Transverse colon (tissue), 3 donors: ENCODE measurements at regions not wholly inside any gene's neighbourhood (a gene's known extent, or its start where the extent isn't known, plus 50 kb on each side); places are given as distances from the start of the nearest gene placed in this dataset.

Source experiments
- POLR2A ChIP-seq: fragments of 450-650 bp; IDR thresholded peaks from one replicate; pipeline ENCODE4 v1.6.1; 2016; ENCODE audit warnings: antibody characterized with exemption, mild to moderate bottlenecking, moderate library complexity
- TF ChIP-seq, protein P1 (sequence below), 5 experiments: fragments of 200-600 bp in 3 of 5; fragments of 450-650 bp in 2 of 5; sonication (generic) in 3 of 5; IDR thresholded peaks; 1 replicate in 2 of 5; 2 replicates in 3 of 5; pipeline ENCODE4 v1.5.1; 2016 to 2017; ENCODE audit warnings: antibody characterized with exemption in 5 of 5, inconsistent platforms in 3 of 5, mild to moderate bottlenecking in 2 of 5, moderate library complexity in 1 of 5

DNA sequence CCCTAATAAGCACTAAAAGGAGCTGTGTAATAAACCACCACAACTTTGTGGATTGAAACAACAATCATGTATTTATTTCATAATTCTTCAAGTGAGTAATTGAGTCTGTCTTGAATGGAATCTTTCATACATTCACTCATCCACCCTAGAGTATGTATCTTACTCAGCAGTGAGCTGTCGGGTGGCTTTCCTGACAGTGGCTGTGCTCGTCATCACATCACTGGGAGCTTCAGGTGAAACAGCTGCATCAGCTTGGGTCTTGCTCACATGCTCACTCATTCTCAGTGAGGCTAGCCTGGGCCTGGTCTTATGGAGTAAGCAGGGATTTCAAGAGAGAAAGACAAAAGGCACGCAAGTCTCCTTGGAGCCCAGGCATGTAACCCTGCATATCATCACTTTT lies 271.4 kb downstream of the POM121L12 start:
- TF ChIP-seq, protein P1, sequence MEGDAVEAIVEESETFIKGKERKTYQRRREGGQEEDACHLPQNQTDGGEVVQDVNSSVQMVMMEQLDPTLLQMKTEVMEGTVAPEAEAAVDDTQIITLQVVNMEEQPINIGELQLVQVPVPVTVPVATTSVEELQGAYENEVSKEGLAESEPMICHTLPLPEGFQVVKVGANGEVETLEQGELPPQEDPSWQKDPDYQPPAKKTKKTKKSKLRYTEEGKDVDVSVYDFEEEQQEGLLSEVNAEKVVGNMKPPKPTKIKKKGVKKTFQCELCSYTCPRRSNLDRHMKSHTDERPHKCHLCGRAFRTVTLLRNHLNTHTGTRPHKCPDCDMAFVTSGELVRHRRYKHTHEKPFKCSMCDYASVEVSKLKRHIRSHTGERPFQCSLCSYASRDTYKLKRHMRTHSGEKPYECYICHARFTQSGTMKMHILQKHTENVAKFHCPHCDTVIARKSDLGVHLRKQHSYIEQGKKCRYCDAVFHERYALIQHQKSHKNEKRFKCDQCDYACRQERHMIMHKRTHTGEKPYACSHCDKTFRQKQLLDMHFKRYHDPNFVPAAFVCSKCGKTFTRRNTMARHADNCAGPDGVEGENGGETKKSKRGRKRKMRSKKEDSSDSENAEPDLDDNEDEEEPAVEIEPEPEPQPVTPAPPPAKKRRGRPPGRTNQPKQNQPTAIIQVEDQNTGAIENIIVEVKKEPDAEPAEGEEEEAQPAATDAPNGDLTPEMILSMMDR (IDR thresholded peaks at IDR 0.05): no peak
- TF ChIP-seq POLR2A: no peak
